Spleen (tissue), 7 donors: ENCODE measurements at regions not wholly inside any gene's neighbourhood (a gene's known extent, or its start where the extent isn't known, plus 50 kb on each side); places are given as distances from the start of the nearest gene placed in this dataset.

ENCODE experiments used
- CTCF ChIP-seq, 11 experiments: fragments of 200-600 bp in 7 of 11; fragments of 450-650 bp in 4 of 11; sonication (generic) in 4 of 11; IDR thresholded peaks in 8 of 11; conservative IDR thresholded peaks in 3 of 11; 1 replicate in 7 of 11; 2 replicates in 4 of 11; pipeline versions ENCODE4 v1.4.0 to v1.8.0; 2016 to 2021; ENCODE audit warnings: antibody characterized with exemption in 11 of 11, inconsistent platforms in 4 of 11, mild to moderate bottlenecking in 1 of 11
- POLR2AphosphoS5 ChIP-seq, 3 donors: sonication (generic); formaldehyde crosslinking; IDR thresholded peaks; one replicate each; pipeline ENCODE4 v1.5.1; 2017; ENCODE audit warnings: antibody characterized with exemption in 3 of 3
- donor health status: DM: no; HTN: no; CAD: no; lungs with moderate emphysema.
- donor health status: DM: no; HTN: no; CAD: no.
- donor health status: DM: no; HTN: no; CAD: no.

GRCh38 chrX:148316446-148316845 is 184.0 kb upstream of the AFF2 start:
- TF ChIP-seq CTCF (IDR thresholded peaks at IDR 0.05 in 8 of 11, conservative IDR thresholded peaks at IDR 0.05 in 3 of 11) (no peak), POLR2AphosphoS5 (IDR thresholded peaks at IDR 0.05) (no peak)
